ENCODE measurements at regions not wholly inside any gene's neighbourhood (a gene's known extent, or its start where the extent isn't known, plus 50 kb on each side); places are given as distances from the start of the nearest gene placed in this dataset.
"Not testable (repeated sequence)": the region's sequence is repeated elsewhere in the genome, so short reads cannot be mapped to it uniquely, and the experiment has no call there.

- intact Hi-C loops (cut with micrococcal nuclease): no loop called here
Measured at GRCh38 chr10:65708057-65708456, 1217.8 kb upstream of the LRRTM3 start.

DNA sequence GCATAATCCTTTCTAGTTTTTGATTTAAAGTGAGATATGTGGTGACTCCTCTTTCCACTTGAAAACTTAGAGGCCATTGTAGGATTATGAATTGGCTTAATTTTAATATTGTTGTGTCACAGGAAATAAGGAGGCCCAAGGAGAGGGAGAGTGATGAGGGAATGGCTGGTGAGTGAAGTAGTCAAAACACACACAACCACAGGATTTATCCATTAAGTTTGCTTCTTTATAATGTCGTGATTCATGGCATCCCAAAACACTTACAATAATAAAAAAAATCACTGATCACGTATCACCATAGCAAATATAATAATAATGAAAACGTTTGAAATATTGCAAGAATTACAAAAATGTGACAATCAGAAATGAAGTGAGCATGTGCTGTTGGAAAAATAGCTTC, 1215.5 kb upstream of the LRRTM3 start:
- intact Hi-C loops (cut with micrococcal nuclease): no loop called here

DNA sequence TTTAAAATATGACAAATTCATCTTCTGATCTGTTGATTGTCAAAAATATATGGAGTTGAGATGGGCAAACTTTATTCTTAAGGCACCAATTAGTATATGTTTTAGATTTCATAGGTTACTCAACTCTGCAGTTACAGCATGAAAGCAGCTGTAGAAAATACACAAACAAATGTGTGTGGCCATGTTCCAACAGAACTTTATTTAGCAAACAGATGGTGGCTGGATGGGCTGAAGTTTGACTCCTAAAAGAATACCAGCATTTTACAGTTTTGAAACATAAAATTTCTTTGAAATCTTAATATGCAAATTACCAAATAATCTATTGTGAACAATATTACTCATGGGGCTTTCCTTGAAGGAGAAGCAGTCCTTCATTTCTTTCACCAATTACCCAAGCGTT, 1206.0 kb upstream of the LRRTM3 start:
- intact Hi-C loops (cut with micrococcal nuclease): no loop called here

- intact Hi-C loops (cut with micrococcal nuclease): no loop called here
Measured at GRCh38 chr10:65720901-65721300, 1204.9 kb upstream of the LRRTM3 start.

- intact Hi-C loops (cut with micrococcal nuclease): no loop called here
Measured at GRCh38 chr10:65723525-65723924, 1202.3 kb upstream of the LRRTM3 start.

GRCh38 chr10:65735382-65735781, 1190.5 kb upstream of the LRRTM3 start:
- intact Hi-C loops (cut with micrococcal nuclease): no loop called here

DNA sequence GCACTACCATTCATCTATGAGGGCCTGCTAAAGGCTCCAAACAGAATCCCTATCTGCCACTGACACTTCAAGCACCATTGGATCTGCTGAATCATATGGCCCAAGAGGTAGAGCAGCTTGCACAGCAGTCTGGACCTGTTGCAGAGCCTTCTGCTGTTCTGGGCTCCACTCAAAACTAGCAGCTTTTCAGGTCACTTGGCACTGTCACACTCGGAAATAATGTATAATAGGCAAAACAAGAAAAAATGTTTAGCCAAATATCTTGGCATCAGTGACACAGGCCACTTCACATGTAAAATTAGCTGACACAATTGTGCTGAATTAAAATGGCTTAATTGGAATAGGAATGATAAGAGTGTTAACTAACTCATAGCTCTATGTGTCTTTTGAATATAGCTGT, 1182.9 kb upstream of the LRRTM3 start:
- intact Hi-C loops (cut with micrococcal nuclease): no loop called here

DNA sequence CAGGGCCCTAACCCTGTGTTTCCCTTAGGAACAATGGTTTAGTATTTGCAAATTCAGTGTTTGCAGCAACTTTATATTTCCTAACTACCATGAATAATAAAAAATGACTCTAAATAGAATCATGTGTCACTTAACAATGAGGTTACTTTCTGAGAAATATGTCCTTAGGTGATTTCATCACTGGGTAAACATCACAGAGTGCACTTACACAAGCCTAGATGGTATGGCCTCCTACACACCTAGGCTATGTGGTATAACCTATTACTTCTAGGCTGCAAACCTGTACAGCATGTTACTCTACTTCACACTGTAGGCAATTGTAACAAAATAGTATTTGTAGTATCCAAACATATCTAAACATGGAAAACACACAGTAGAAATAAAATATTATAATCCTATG, 1174.6 kb upstream of the LRRTM3 start:
- intact Hi-C loops (cut with micrococcal nuclease): no loop called here

DNA sequence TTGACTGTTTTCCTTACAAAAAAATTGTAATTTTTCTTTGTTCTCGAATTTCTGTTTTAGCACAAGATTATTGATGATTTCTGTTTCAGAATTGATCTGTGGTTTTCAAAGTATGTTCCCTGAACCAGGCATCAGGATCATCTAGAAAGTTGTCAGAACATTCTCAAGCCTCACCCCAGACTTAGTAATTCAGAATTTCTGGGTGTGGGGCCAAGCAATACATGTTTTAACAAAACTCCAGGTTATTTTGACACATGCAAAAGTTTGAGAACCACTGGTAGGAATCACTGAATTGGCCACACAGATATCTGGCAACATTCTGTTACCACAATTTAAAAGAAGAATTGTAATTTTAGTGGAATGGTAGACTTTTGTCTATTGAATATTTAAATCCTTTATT, 1173.9 kb upstream of the LRRTM3 start:
- intact Hi-C loops (cut with micrococcal nuclease): no loop called here

GRCh38 chr10:65753532-65753931, 1172.3 kb upstream of the LRRTM3 start:
- intact Hi-C loops (cut with micrococcal nuclease): no loop called here

GRCh38 chr10:65754112-65754511, 1171.7 kb upstream of the LRRTM3 start:
- intact Hi-C loops (cut with micrococcal nuclease): no loop called here

DNA sequence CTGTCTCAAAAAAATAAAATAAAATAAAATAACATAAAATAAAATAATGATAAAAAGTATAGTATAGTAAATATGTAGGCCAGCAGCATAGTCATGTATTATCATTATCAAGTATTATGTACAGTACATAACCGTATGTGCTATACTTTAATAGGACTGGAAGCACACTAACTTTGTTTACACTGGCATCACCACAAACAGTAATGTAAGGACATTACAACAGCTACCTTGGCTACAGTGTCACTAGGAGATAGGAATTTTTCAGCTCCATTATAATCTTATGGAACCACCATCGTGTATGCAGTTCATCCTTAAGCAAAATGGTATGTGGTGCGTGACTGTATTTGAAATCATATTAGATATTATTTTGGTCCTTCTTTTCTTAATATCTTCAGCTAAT, 1163.5 kb upstream of the LRRTM3 start:
- intact Hi-C loops (cut with micrococcal nuclease): no loop called here

- intact Hi-C loops (cut with micrococcal nuclease): no loop called here
Measured at GRCh38 chr10:65765006-65765541, 1160.8 kb upstream of the LRRTM3 start.

GRCh38 chr10:65769828-65770227, 1156.0 kb upstream of the LRRTM3 start:
- intact Hi-C loops (cut with micrococcal nuclease): no loop called here

GRCh38 chr10:65778753-65779152, 1147.1 kb upstream of the LRRTM3 start:
- intact Hi-C loops (cut with micrococcal nuclease): no loop called here

DNA sequence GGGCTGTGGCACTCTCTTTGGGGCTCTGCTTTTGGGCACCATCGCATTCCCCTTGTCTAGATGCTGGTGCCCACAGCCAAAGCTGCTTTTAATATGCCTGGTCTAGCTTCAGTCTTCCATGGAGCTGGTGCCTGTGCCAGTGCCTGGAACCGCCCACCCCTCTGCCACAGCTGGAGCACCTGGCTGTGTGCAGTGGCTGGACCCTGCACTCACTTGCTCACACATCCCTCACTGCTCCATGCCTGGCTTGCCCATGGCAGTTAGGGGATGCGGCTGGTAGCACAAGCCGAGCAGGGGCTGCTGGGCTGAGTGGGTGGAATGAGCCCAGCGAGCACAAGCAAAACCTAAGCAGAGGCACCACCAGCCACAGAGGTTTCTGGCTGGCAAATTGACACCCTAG, 1145.9 kb upstream of the LRRTM3 start:
- intact Hi-C loops (cut with micrococcal nuclease): no loop called here

DNA sequence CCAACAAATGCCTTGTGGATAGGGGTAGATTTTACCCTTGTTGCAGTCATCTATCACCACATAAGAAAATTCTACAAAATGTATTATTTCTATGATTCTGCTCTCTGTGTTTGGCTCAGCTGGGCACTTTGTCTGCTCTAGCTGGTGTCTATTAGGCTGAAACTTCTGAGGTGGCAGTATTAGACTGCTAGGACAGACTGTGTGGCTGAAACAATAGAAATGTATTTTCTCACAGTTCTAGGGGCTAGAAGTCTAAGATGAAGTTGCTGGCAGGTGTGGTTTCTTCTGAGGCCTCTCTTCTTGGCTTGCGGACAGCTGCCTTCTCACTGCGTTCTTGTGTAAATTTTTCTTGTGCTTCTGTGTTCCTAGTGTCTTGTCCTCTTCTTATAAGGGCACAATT, 1139.6 kb upstream of the LRRTM3 start:
- intact Hi-C loops (cut with micrococcal nuclease): no loop called here

GRCh38 chr10:65787571-65787970, 1138.3 kb upstream of the LRRTM3 start:
- intact Hi-C loops (cut with micrococcal nuclease): no loop called here

DNA sequence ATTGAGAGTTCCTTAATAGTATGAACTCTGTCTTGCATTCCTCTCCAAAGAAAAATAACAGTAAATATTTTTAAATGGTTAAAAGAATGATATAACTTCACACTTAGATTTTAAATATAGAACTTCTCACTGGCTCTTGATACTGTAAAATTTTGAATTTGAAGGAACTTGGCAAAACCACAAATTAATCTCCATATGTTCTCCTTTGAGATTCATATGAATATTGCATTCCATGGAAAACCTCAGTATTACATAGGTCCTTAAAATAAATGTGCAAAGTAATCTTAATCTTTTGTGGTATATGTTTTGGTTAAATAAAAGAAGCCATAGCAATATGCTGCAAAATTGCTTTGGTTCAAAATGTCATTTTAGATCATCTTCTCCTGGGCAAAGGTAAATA, 1137.6 kb upstream of the LRRTM3 start:
- intact Hi-C loops (cut with micrococcal nuclease): no loop called here

- intact Hi-C loops (cut with micrococcal nuclease): no loop called here
Measured at GRCh38 chr10:65791979-65792378, 1133.9 kb upstream of the LRRTM3 start.

DNA sequence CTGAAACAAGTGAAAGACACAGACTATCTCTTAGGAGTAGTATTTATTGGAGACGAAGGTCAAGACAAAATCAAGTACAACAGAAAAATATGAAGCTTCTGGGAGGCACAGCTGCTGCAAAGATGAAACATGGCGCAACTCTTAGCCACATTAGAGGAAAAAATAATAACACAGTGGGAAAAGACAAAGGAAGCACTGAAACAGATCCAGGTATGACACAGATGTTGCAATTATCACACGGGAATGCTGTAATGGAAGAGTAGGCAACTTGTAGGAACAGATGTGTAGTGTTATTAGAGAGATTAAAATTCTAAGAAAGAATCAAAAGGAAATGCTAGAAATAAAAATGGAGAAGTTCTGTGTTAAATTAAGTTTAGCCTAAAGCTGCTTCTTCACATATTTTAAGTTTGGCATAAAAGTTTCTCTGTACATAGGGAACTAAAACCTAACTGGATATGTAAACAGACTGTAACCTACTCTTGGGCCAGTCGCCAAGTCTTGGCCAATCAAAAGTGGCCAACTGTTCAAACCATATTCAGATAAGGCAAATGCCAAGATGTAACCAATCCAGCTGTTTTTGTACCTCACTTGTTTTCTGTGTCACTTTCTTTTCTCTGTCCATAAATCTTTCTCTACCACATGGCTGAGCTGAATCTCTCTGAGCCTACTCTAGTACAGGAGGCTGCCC, 1132.0 kb upstream of the LRRTM3 start:
- intact Hi-C loops (cut with micrococcal nuclease): no loop called here

GRCh38 chr10:65794861-65795260, 1131.0 kb upstream of the LRRTM3 start:
- intact Hi-C loops (cut with micrococcal nuclease): not testable (repeated sequence)

- intact Hi-C loops (cut with micrococcal nuclease): no loop called here
Measured at GRCh38 chr10:65796472-65796871, 1129.4 kb upstream of the LRRTM3 start.

DNA sequence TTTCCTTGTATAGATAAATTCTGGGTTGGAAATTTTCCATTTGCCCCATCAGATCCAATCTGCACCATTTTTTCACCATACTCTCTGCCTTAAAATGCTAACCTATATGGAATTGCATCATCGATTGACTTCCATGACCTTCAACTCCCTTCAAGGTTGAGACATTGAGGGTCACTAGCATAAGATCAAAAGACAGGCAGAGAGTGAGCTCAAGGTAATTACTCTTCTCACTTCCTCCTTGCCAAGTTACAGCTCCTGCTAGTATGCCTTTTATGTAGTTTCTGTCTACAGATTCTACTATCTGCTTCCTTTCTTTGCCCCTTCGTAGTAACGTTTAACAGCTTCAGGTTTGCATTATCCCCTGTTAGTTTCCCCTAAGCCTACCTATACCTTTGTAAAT, 1127.7 kb upstream of the LRRTM3 start:
- intact Hi-C loops (cut with micrococcal nuclease): no loop called here
